Esophagus muscularis mucosa (tissue), 3 donors: ENCODE measurements at regions not wholly inside any gene's neighbourhood (a gene's known extent, or its start where the extent isn't known, plus 50 kb on each side); places are given as distances from the start of the nearest gene placed in this dataset.

ENCODE experiments used
- CTCF ChIP-seq, 3 experiments: fragments of 200-600 bp in 2 of 3; fragments of 450-650 bp in 1 of 3; sonication (generic) in 2 of 3; IDR thresholded peaks; one replicate each; pipeline ENCODE4 v1.5.1; 2017 to 2019; ENCODE audit warnings: antibody characterized with exemption in 3 of 3, mild to moderate bottlenecking in 2 of 3, moderate library complexity in 1 of 3
- POLR2A ChIP-seq: fragments of 450-650 bp; IDR thresholded peaks from one replicate; pipeline ENCODE4 v1.6.1; 2017; ENCODE audit warnings: antibody characterized with exemption, moderate library complexity, mild to moderate bottlenecking, low read depth
- POLR2AphosphoS5 ChIP-seq, 2 donors: sonication (generic); formaldehyde crosslinking; IDR thresholded peaks; one replicate each; pipeline ENCODE4 v1.6.1; 2017; ENCODE audit warnings: antibody characterized with exemption in 2 of 2

GRCh38 chr7:24480501-24480900, 92.8 kb upstream of the PALS2 start:
- TF ChIP-seq CTCF (IDR thresholded peaks at IDR 0.05) (no peak), POLR2A (no peak), POLR2AphosphoS5 (IDR thresholded peaks at IDR 0.05) (no peak)
